ENCODE measurements at regions not wholly inside any gene's neighbourhood (a gene's known extent, or its start where the extent isn't known, plus 50 kb on each side); places are given as distances from the start of the nearest gene placed in this dataset.

DNA sequence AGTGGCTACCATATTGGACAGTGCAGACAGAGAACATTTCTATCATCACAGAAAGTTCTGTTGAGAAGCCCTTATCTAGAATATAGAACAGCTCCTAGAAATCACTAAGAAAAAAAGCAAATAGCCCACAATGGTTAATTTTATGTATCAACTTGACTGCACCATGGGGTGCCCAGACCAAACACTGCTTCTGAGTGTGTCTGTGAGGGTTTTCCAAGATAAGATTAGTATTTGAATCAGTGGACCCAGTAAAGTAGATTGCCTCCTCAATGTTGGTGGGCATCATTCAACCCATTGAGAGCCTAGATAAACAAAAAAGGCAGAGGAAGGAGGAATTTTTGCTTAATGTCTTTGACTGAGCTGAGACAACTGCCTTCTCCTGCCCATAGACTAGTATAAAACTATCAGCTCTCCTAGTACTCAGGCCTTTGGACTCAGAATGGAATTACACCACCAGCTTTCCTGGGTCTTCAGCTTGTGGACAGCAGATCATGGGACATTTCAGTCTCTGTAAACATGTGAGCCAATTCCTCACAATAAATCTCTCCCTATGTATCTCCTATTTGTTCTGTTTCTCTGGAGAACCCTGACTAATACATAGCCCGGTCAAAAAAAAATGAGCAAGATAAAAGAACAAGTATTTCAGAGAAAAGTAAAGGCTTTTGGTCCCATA, 55.9 kb upstream of the OXTR start:
- no peak for DNase-seq (ENCODE audit: low spot score)

DNA sequence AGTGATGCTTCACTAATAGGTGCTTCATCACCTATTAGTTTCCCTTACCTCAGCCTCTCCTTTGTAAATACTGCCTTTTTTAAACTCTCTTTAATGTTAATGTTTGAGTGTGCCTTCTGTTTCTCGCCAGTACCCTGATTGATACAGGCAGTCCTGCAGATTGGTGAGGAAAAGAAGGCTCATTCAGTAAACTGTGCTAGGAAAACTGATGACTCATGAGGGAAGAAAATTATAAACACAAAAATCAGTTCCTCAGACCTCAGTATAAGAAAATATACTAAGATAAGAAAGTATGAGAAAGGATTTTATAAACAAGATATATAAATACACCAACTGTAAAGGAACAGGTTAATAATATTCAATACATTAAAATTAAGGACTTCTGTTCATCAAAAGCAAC, 54.8 kb upstream of the OXTR start:
- DNase-seq (ENCODE audit: low spot score): no peak

DNA sequence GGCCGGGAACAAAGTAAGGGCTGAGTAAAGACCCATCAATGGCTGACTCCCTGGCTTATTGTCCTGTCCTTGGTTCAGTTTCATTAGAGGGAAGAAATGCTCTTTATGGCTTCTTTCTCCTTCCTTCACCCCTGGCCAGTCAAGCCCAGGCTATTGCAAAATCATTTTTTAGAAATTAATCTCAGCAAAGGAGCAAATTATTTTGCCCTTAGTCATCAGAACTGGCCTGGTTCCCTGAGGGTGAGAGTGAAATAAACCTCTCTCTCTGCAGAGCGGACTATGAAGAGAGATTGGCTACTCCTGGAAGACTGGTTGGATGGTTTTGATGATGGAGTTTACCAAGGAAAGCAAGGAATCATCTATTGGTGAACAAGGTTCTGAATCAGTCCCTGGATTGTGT, 52.7 kb upstream of the OXTR start:
- peak; percentile 42 for DNase-seq (ENCODE audit: low spot score)
